GM19438 (cell line): ENCODE measurements at regions not wholly inside any gene's neighbourhood (a gene's known extent, or its start where the extent isn't known, plus 50 kb on each side); places are given as distances from the start of the nearest gene placed in this dataset.

Experiments used
- ATAC-seq: cut with Tn5 transposase; IDR thresholded peaks from one replicate; pipeline ENCODE4 v1.9.1; 2021; ENCODE audit warnings: low read depth; ENCODE audit not compliant: unreplicated experiment

DNA sequence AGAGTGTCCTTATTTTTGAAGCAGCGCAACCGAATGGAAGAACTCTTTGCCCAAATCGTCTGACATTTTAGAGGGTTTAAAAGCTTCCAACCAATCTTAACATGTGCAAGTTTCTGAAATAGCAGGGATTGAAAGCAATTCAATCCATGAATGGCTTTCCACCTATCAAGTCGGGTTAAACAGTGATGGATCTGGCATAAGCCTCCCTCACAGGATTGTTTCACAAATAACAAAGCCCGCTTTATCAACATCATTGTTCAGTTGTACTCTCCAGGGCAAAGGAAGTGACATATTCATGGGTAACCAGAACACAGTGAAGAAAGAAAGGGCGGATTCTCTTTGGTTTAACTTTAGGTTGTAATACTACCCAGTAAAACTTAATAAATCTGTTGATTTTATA lies 497.3 kb downstream of the MTRR start:
- ATAC-seq = no peak

GRCh38 chr5:8376478-8376877 lies 507.5 kb downstream of the MTRR start:
- no peak for ATAC-seq

- ATAC-seq = no peak
Measured at GRCh38 chr5:8381972-8382371, 513.0 kb downstream of the MTRR start.

GRCh38 chr5:8382456-8382855 lies 513.5 kb downstream of the MTRR start:
- ATAC-seq = no peak

DNA sequence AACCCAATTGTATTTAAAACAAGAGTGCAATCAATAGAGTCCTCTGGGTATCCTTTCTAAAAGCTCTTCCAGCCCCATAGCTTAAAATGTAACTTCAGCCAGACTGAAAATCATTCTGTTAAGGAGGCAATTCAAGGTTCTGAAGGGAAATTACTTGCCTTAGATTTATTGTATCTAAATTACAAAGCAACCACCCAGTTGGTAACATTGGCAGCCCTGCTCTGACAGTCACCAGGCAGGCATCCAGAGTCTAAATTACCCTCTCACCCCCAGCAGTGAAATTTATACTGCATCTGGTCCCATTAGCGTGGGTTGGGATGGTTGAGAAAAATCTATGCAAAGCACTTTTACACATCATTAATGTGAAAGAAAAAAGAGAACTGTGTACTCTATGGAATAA lies 514.7 kb downstream of the MTRR start:
- no peak for ATAC-seq

GRCh38 chr5:8386719-8387288 lies 517.9 kb downstream of the MTRR start:
- ATAC-seq = no peak

- no peak for ATAC-seq
Measured at GRCh38 chr5:8391911-8392310, 523.0 kb downstream of the MTRR start.

GRCh38 chr5:8393240-8393639 lies 524.3 kb downstream of the MTRR start:
- ATAC-seq = no peak

GRCh38 chr5:8394965-8395364 lies 526.0 kb downstream of the MTRR start:
- no peak for ATAC-seq

DNA sequence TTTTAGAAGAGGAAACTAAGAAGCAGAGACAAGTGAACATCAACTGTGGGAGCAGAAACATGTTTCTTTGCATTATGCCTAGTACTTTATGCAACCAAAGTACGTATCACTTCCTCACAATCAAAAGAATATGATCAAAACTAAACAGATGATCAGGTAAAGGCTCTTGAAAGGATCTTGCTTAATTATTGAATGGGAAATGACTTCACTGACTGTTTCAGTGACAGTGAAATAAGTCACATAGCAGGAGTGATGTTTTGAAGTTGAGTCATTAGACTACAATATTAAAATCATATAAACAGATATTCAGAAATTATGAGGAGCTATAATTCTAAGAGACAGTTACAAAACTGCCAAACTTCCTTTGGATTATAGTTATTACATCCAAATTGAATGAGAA lies 527.3 kb downstream of the MTRR start:
- no peak for ATAC-seq

DNA sequence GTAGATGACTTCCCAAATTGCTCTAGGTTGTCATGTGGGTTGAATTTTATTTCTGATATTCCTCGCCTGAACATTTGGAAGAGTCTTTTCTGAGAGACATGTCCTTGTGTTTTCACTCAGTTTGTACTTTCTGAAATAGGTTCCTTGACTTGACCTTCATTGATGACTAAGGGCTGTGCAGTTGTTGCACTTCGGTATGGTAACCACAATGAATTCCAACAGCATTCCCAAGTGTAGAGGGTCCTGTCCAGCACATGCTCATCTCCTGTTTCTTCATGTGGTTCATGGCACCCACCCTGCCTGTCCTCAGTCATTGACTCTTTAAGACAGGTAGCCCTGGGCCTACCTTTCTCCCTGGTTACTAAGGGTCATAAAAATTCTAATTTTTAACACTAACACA lies 527.8 kb downstream of the MTRR start:
- ATAC-seq = no peak

DNA sequence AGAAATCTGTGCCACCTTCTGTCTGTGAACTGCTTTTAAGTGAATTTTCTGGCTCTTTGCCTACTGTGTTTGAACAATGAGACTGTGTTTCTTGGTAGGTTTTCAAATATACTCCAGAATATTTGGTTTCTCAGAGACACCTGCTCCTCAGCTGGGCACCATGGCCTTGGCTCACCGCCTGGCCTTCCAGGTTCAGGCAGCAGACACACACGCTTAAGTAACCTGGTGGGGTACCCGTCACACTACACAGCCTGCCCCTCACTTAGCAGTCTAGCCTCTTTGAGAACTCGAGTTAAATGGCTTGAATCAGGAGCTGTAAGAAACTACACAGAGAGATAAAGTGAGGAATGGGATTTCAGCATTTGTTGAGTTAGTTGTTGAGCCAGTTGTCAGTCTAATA lies 530.5 kb downstream of the MTRR start:
- ATAC-seq = no peak

DNA sequence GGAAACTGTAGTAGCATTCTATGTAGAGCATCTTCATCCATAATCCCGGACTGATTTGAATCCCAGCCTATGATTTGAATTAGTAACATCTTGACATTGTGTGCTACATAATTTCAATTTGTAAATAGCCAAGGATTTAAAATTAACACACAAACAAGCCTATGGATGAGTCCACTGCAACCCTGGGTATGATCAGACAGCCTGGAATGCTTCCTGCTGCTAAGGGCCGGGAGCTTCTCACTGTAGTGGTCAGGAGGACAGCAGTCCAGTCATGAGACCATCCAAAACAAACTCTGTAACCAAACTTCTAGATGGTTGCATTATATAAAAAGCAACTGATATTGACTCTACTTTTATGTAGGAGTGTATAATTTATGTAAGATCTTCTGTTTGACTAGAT lies 539.3 kb downstream of the MTRR start:
- no peak for ATAC-seq

- ATAC-seq = no peak
Measured at GRCh38 chr5:8410618-8411017, 541.7 kb downstream of the MTRR start.

- no peak for ATAC-seq
Measured at GRCh38 chr5:8413975-8414374, 545.0 kb downstream of the MTRR start.

DNA sequence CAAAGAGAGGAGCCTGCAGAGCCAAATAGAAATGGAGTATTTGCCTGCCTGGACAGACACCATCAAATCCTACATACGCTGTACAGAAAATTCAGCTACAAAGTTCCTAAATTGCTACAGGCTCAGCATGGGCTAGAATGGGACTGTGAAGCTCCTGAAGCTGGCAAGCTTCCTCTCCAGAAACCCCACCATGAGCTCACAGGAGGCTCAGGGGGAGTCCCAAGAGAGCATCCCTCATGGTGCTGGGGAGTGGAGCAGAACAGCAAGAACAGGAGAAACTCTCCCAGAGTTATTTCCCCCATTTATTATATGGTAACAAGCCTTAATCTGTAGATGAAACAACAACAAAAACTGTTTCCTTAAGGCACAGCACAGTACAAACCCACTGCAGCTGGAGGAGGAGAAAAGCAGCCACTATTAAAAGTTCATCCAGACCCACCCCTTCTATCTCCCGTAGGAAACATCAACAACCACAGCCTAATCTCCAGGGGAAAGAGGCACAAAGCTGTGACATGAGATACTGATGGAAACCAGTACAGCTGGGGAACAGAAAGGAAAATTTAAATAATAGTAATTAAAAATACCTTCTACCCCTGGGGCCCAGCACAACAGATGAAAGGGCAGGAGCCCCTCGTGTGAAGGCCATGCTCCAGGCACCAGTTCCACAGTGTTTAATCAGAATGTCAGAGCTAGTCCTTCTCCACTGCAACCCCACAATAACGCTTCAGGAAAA lies 548.5 kb downstream of the MTRR start:
- ATAC-seq = no peak

GRCh38 chr5:8418049-8418426 lies 549.1 kb downstream of the MTRR start:
- no peak for ATAC-seq

GRCh38 chr5:8429778-8430758 lies 561.1 kb downstream of the MTRR start:
- ATAC-seq = no peak

DNA sequence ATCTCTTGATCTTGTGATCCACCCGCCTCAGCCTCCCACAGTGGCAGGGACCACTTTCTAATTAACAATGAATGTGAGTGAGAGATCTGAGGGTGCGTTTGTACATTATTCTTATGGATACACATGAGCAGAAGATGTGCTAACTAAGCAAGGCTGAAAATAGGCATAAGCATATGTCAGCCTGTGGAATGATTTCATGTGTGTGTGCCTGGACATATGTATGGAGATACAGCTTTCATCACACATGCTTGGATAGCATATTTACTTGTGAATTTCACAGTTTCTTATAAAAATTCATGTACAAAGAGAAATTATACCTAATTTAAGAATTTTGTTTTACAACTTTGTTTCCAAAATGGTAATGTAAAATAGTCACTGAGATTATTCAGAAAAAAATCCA lies 565.6 kb downstream of the MTRR start:
- no peak for ATAC-seq

- no peak for ATAC-seq
Measured at GRCh38 chr5:8436924-8437323, 568.0 kb downstream of the MTRR start.

GRCh38 chr5:8445139-8445538 lies 576.2 kb downstream of the MTRR start:
- no peak for ATAC-seq

DNA sequence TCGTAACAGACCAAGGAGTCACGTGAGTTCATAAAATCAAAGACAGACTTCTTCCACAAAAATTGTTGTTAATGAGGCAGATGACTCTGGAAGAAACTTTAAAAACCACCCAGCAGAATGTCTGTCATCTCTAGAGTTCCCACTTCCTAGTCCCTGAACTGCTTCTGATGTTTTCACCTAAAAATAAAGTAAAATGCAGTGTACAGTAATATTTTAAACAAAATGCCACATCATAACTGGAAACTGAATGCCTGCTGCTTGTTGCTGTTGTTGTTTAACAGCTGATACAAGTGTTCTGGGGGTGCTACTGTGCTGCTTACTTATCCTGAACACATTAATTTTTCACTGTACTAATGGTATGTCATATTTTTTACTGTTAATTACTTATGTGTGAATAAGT lies 577.2 kb downstream of the MTRR start:
- no peak for ATAC-seq
